Esophagus muscularis mucosa (tissue), 4 donors: ENCODE measurements at regions not wholly inside any gene's neighbourhood (a gene's known extent, or its start where the extent isn't known, plus 50 kb on each side); places are given as distances from the start of the nearest gene placed in this dataset.

ENCODE experiments used
- EP300 ChIP-seq: sonication (generic); formaldehyde crosslinking; IDR thresholded peaks from one replicate; pipeline ENCODE4 v1.6.1; 2017; ENCODE audit warnings: antibody characterized with exemption
- POLR2A ChIP-seq: fragments of 450-650 bp; IDR thresholded peaks from one replicate; pipeline ENCODE4 v1.6.1; 2017; ENCODE audit warnings: antibody characterized with exemption, moderate library complexity, mild to moderate bottlenecking, low read depth
- POLR2AphosphoS5 ChIP-seq, 2 donors: sonication (generic); formaldehyde crosslinking; IDR thresholded peaks; one replicate each; pipeline ENCODE4 v1.6.1; 2017; ENCODE audit warnings: antibody characterized with exemption in 2 of 2
- TF ChIP-seq, protein P1 (sequence below), 3 experiments: fragments of 200-600 bp in 2 of 3; fragments of 450-650 bp in 1 of 3; sonication (generic) in 2 of 3; IDR thresholded peaks; one replicate each; pipeline ENCODE4 v1.5.1; 2017 to 2019; ENCODE audit warnings: antibody characterized with exemption in 3 of 3, mild to moderate bottlenecking in 2 of 3, moderate library complexity in 1 of 3

DNA sequence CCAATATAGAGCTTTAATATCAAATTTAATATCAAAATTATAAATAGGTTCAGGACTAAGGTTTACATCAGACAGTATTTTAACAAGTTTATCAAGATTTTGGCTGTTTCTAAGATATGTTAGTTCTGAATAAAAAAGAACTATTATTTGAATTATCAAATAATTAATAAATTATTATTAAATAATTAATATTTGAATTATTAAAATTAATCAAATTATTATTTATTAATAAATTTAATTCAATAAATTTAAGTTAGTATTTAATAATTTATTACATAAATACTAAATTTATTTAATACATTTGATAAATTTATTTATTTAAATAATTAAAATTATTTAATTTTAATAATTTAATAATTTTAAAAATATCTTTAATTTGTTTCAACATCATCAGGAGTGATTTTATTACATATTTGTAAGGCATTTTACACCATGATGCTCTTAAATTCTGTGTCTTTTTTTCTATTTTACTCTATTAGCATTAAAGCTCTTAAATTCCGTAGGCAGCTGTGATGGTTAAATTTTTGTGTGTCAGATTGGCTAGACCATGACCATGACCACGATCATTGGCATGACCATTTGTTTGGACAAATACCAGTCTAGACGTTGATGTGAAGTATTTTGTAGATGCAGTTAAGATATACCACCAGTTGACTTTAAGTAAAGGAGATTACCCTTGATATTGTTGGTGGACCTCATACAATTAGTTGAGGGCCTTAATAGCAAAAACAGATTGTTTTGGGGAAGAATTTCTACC is 82.6 kb downstream of the BBS10 start:
- TF ChIP-seq, protein P1, sequence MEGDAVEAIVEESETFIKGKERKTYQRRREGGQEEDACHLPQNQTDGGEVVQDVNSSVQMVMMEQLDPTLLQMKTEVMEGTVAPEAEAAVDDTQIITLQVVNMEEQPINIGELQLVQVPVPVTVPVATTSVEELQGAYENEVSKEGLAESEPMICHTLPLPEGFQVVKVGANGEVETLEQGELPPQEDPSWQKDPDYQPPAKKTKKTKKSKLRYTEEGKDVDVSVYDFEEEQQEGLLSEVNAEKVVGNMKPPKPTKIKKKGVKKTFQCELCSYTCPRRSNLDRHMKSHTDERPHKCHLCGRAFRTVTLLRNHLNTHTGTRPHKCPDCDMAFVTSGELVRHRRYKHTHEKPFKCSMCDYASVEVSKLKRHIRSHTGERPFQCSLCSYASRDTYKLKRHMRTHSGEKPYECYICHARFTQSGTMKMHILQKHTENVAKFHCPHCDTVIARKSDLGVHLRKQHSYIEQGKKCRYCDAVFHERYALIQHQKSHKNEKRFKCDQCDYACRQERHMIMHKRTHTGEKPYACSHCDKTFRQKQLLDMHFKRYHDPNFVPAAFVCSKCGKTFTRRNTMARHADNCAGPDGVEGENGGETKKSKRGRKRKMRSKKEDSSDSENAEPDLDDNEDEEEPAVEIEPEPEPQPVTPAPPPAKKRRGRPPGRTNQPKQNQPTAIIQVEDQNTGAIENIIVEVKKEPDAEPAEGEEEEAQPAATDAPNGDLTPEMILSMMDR (IDR thresholded peaks at IDR 0.05): no peak
- no peak for TF ChIP-seq EP300
- no peak for TF ChIP-seq POLR2A
- no peak for TF ChIP-seq POLR2AphosphoS5 (IDR thresholded peaks at IDR 0.05)
